Fibroblast of skin of right quadriceps (primary cell): ENCODE measurements at regions not wholly inside any gene's neighbourhood (a gene's known extent, or its start where the extent isn't known, plus 50 kb on each side); places are given as distances from the start of the nearest gene placed in this dataset.
"Not testable (repeated sequence)": the region's sequence is repeated elsewhere in the genome, so short reads cannot be mapped to it uniquely, and the experiment has no call there.

Experiments
- DNase-seq: peaks from one replicate; pipeline ENCODE4 v3.0.0-alpha.2; 2013

DNA sequence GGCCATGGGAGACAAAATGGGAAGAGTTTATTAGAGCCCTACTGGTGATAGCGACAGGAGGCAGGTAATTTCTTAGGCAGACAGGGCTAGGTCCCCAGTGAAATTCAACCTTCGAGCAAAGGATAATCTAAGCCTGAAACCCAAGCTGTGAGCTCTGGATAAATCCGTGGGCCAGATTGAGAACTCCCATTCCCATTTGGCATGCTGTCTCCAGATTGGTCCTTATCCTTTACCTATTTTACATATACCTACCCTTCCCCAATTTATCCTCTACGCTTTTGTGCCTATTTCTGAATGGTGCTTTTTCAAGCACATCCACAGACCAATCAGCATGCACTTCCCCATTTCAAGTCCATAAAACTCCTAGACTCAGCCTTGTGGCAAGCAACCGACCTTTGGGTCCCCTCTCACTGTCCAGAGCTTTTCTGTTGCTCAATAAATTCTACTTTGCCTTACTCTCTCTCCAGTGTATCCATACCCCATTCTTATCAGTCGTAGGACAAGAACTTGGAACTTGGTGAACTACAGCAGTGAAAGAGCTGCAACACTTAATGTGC, 268.0 kb downstream of the MYCN start:
- DNase-seq: no peak

- DNase-seq: no peak
Measured at GRCh38 chr2:16207611-16208010, 267.3 kb downstream of the MYCN start.

- DNase-seq: no peak
Measured at GRCh38 chr2:16207151-16207550, 266.8 kb downstream of the MYCN start.

DNA sequence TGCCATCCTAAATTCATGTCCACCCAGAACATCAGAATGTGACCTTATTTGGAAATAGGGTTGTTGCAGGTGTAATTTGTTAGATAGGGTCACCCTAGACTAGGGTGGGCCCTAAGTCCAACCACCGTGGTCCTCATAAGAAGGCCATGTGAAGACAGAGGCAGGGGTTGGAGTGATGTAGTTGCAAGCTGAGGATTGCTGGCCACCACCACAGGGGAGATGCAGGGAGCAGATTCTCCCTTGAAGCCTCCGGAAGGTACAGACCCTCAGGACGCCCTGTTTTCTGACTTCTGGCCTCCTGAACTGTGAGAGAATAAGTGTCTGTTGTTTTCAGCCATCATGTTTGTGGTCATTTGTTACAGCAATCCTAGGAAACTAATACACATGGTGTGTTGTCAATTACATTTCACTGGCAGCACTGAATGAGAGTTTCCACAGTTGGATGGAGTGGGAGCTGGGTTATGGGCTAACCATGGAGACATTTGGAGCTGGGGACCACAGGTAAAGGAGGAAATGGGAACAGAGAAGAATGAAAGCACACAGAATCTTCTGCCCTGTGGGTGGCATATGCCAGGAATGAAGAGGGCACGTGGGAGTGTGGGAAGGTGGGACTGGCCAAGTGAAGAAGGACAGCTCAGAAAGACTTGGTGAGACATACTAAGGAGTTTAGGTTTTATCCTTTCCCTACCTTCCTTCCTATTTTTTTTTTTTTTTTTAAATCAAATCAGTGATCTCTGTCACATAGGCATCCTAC, 266.0 kb downstream of the MYCN start:
- DNase-seq: no peak

DNA sequence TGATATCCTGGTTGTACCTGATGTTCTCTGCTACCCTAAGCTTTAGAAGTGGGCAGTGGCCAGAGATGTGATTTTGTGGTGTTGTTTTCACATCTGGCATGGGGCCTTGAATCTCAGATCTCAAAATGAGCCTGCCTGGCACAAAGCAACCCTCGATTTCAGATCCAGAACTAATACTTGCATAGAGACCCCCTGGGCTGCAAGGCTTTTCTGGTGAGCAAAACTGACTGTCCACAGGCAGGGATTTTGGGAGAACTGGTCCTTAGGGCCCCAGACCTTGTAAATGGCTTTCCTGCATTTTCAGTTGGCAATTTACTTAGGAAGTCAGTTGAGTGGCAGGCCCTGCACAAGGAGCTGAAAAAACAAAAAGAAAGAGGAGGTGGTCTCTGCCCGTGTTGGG, 265.3 kb downstream of the MYCN start:
- DNase-seq: no peak

DNA sequence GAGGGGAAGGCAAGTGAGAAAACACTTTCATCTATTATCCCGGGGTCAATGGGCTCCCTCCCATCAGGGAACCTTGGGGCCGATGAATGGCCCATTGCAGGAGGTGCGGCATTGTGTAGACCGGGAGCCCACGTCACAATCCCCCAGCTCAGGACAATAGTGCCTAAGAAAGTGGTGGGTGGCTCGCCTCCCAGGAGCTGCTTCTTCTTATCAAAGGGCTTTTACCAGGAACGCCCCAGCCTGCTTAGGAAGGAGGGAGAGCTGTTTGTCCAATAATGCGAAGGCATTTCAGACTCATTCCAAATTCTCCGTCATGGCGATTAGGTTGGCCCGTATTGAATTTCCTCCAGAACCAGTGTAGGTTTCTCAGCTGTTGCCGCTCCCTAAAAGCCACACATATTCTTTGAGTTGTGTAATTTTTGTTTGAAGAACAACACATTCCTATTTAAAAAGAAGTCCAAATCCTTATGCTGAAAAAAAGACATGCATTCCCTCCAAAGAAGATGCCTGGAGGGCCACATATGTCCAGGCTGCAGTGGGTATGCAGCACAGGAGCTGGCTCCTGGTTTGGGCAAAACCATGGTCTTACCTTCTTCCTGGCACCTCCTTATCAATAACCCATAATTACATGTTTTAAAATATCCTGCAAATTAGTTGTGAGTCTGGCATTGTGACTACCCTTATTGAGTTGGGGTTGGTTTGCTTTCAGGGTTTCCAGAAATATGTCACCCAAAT, 264.7 kb downstream of the MYCN start:
- DNase-seq: no peak

- no peak for DNase-seq
Measured at GRCh38 chr2:16204251-16204650, 263.9 kb downstream of the MYCN start.

GRCh38 chr2:16203691-16204090, 263.3 kb downstream of the MYCN start:
- DNase-seq: no peak

DNA sequence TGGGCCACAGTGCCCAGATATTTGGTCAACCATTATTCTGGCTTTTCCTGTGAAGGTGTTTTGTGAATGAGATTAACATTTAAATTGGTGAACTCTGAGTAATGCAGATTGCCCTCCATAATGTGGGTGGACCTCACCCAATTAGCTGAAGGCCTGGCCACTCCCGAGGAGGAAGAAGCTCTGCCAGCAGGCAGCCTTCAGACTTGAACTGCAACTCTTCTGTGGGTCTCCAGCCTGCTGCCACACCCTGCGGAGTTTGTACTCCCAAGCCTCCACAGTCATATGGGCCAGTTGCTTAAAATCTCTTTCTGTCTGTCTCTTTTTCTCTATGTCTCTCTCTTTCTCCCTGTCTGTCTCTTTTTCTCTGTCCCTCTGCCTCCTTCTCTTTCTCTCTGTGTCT, 262.7 kb downstream of the MYCN start:
- DNase-seq: no peak

- no peak for DNase-seq
Measured at GRCh38 chr2:16202266-16203020, 262.1 kb downstream of the MYCN start.

- DNase-seq: no peak
Measured at GRCh38 chr2:16201848-16202247, 261.5 kb downstream of the MYCN start.

DNA sequence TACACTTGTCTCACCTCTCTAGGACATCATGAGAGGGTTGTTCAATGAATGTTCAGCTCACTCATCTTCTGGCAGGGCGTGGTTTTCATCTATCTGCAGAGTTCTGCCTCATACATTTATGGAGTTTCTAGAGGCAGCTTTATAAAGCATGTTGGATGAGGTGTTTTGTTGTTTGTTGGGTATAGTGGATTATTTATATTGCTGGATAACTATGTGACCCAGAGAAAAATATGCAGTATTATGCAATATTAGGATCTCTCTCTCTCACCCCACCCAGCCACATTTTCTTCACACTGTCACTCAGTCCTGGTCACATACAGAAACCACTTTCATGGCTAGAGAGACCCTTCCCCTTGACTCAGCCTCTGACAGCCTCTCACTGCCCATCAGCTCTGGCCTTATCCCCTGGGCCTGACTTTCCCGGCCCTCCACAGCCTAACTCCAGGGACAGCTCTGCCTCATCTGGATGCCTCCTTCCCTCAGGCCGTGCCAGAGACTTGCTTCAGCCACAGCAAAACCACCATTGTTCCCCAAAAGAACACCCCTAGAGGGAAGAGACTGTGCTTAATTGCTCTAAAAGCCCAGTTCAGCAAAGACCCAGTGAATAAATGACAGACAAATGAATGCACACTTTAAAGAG, 260.3 kb downstream of the MYCN start:
- DNase-seq: no peak

- DNase-seq: no peak
Measured at GRCh38 chr2:16199882-16200553, 259.7 kb downstream of the MYCN start.

- DNase-seq: not testable (repeated sequence)
Measured at GRCh38 chr2:16199241-16199640, 258.9 kb downstream of the MYCN start.

DNA sequence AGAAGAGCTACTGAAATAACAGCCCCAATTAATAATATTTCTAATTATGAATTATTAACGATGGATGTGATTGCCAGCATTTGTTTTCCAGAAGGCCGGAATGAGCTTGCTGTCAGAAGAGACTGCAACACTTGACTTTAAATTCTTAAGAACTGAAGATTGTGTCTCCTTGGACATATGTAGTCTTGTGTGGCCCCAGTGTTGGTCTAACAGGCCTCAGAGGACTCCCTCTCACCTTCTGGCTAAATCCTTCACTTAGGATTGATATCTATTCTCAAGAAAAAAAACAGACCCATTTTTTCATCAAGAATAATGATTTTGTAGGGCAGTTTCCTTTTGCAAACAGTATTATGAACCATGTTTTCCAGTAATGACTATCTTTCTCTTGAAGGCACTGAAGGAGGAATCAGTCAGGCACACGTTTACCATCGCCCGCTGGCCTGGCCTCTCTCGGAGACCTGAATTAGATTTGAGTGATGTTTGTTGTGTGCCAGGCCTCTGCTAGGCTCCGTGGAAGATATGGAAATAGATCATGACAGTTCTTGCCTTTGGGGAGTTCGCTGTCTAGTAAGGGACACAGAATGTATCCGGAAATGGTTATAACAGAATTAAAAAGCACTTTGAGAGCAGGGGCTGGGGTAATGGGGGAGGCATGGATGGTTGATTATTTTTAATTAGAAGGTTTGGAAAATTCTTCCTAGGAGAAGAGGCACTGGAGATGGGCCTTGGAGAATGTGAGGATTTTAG, 258.0 kb downstream of the MYCN start:
- DNase-seq: no peak

DNA sequence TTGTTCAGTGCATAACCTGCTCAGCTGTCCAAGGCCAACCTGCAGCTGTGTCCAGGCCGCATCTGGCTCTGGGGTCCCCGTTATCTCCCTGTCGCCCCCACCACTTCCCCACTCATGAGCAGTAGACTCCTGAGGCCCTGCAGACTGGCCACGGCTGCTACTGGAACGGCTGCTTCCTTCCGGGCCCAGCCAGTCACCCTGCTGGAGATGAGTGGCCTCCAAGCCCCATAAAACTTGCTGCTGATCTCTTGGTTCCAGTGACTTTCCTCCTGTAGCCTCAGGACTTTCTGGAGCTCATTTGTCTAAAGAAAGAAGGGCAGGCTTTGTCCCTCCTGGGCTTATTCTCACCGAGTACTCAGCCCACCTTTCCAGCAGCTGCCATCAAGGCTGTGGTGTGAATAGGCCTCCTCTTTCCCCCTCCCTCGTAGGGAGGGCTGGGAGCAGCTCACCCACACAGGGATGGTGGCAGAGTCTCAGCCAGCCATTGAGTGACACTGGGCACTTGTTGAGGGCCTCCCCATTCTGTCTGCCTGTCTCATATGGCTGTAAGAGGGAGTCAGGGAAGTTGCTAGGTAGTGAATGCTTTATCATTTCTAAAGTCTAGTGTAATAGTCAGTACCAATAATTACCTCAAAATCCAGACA, 257.3 kb downstream of the MYCN start:
- DNase-seq: no peak

GRCh38 chr2:16196687-16197503, 256.5 kb downstream of the MYCN start:
- DNase-seq: no peak

DNA sequence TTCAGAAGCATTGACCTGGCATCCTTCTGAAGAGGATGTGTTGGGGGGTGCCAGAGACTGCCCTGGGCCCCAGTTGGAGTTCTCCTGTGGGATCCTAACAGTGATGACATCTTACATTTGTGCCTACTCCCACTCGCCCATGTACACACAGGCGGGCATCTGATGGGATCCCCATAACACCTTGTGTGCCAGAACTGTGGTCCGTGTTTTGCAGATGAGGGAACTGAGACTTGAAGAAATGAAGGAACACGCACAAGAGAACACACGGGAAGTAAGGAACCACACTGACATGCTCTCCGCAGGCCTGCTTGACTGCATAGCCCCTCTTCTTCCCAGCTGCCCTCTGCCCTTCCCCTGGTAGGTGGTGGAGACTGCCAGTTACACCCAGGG, 255.3 kb downstream of the MYCN start:
- DNase-seq: no peak

DNA sequence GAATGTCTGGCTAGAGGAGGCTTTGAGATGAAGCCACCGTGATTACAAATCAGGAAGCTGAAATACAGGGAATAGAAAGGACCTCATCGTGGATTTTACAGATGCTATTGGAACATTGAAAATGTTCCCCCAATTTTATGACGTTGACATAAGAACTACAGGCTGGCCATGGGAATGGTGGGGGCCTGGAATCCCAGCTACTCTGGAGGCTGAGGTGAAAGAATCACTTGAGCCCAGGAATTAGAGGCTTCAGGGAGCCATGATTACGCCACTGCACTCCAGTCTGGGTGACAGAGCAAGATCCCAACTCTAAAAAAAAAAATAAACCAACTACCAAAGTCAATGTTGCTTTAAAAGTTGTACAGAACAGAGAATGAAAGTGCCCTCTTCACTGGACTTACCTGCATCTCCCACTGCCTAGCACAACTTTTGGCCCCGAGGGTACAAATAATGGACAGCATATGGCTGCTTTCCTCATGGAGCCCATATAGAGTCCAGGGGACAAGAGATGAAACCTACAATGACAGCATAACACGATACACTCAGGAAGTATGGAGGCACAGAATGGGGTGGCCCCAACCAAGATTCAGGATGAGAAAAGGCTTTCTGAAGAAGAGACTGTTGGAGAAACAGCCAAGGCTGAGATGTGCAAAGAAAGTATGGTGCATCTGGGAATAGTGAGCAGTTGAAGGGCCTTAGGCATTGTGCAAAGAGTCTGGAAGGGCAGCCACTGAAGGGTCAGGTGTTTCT, 254.8 kb downstream of the MYCN start:
- DNase-seq: no peak
